ENCODE measurements at regions not wholly inside any gene's neighbourhood (a gene's known extent, or its start where the extent isn't known, plus 50 kb on each side); places are given as distances from the start of the nearest gene placed in this dataset.
"Not testable (repeated sequence)": the region's sequence is repeated elsewhere in the genome, so short reads cannot be mapped to it uniquely, and the experiment has no call there.

- DNase-seq = no peak
Observed at GRCh38 chr4:92014067-92014466, 289.7 kb upstream of the GRID2 start.

- DNase-seq = no peak
Observed at GRCh38 chr4:92021203-92021602, 282.6 kb upstream of the GRID2 start.

GRCh38 chr4:92021788-92022187 lies 282.0 kb upstream of the GRID2 start:
- DNase-seq = no peak

- DNase-seq = not testable (repeated sequence)
Observed at GRCh38 chr4:92028830-92029229, 274.9 kb upstream of the GRID2 start.

GRCh38 chr4:92031825-92032224 lies 271.9 kb upstream of the GRID2 start:
- no peak for DNase-seq

- no peak for DNase-seq
Observed at GRCh38 chr4:92035666-92036065, 268.1 kb upstream of the GRID2 start.

GRCh38 chr4:92045718-92046117 lies 258.0 kb upstream of the GRID2 start:
- DNase-seq = no peak

GRCh38 chr4:92047209-92047875 lies 256.4 kb upstream of the GRID2 start:
- DNase-seq = no peak

- no peak for DNase-seq
Observed at GRCh38 chr4:92050875-92051274, 252.9 kb upstream of the GRID2 start.

GRCh38 chr4:92059615-92060014 lies 244.2 kb upstream of the GRID2 start:
- no peak for DNase-seq

- no peak for DNase-seq
Observed at GRCh38 chr4:92060333-92060732, 243.4 kb upstream of the GRID2 start.

- no peak for DNase-seq
Observed at GRCh38 chr4:92064574-92064973, 239.2 kb upstream of the GRID2 start.

- DNase-seq = no peak
Observed at GRCh38 chr4:92066485-92066884, 237.3 kb upstream of the GRID2 start.

- DNase-seq = no peak
Observed at GRCh38 chr4:92071587-92071986, 232.2 kb upstream of the GRID2 start.

GRCh38 chr4:92074839-92075238 lies 228.9 kb upstream of the GRID2 start:
- no peak for DNase-seq

- DNase-seq = no peak
Observed at GRCh38 chr4:92090887-92091286, 212.9 kb upstream of the GRID2 start.

- DNase-seq = peak; percentile 22
Observed at GRCh38 chr4:92091335-92091734, 212.4 kb upstream of the GRID2 start.

- DNase-seq = no peak
Observed at GRCh38 chr4:92099861-92100260, 203.9 kb upstream of the GRID2 start.

GRCh38 chr4:92100975-92101374 lies 202.8 kb upstream of the GRID2 start:
- DNase-seq = no peak

- no peak for DNase-seq
Observed at GRCh38 chr4:92101737-92102172, 202.0 kb upstream of the GRID2 start.

GRCh38 chr4:92104506-92104905 lies 199.3 kb upstream of the GRID2 start:
- no peak for DNase-seq

GRCh38 chr4:92106816-92107215 lies 196.9 kb upstream of the GRID2 start:
- DNase-seq = no peak

GRCh38 chr4:92111493-92111892 lies 192.3 kb upstream of the GRID2 start:
- no peak for DNase-seq

- no peak for DNase-seq
Observed at GRCh38 chr4:92112805-92113204, 191.0 kb upstream of the GRID2 start.

GRCh38 chr4:92120810-92121498 lies 182.8 kb upstream of the GRID2 start:
- no peak for DNase-seq
